Activated T-cell treated with anti-CD3 and anti-CD28 coated beads, Interleukin-2, amount 50 U/mL, for 72 hours (primary cell): ENCODE measurements at regions not wholly inside any gene's neighbourhood (a gene's known extent, or its start where the extent isn't known, plus 50 kb on each side); places are given as distances from the start of the nearest gene placed in this dataset.
"Not testable (repeated sequence)": the region's sequence is repeated elsewhere in the genome, so short reads cannot be mapped to it uniquely, and the experiment has no call there.

Source experiments
- ATAC-seq, 2 donors: fragments of 150-1000 bp; cut with Tn5 transposase; replicated peaks in 1 of 2; 2 replicates each; pipeline ENCODE4 v1.10.0; 2021; ENCODE audit warnings: moderate library complexity in 2 of 2, mild to moderate bottlenecking in 1 of 2
- DNase-seq, 2 donors: peaks; one replicate each; pipeline ENCODE4 v3.0.0; 2021 to 2022; ENCODE audit warnings: mixed read lengths in 1 of 2
- H3K27ac Mint-ChIP-seq: one replicate; pipeline ENCODE4 v1.8.0; 2022; ENCODE audit warnings: mild to moderate bottlenecking, moderate library complexity, mixed read lengths
- H3K27me3 Mint-ChIP-seq: one replicate; pipeline ENCODE4 v1.8.0; 2022; ENCODE audit warnings: low read depth, mixed read lengths
- H3K36me3 Mint-ChIP-seq, 2 donors: one replicate each; pipeline ENCODE4 v1.8.0; 2022; ENCODE audit warnings: mixed read lengths in 2 of 2, mild to moderate bottlenecking in 1 of 2; ENCODE audit not compliant: insufficient read depth in 2 of 2
- H3K4me1 Mint-ChIP-seq: one replicate; pipeline ENCODE4 v1.8.0; 2022; ENCODE audit warnings: low read depth, mixed read lengths
- H3K4me3 Mint-ChIP-seq, 2 donors: one replicate each; pipeline ENCODE4 v1.8.0; 2022; ENCODE audit warnings: mild to moderate bottlenecking in 2 of 2, mixed read lengths in 2 of 2, moderate library complexity in 2 of 2
- H3K9me3 Mint-ChIP-seq, 2 donors: one replicate each; pipeline ENCODE4 v1.8.0; 2022; ENCODE audit warnings: mixed read lengths in 2 of 2

- Mint-ChIP-seq H3K4me1 (no peaks in the 10 kb centered on the region), H3K4me3 (no peak overlapping the region), H3K27ac (no peak overlapping the region), H3K9me3 (peaks cover 0 to 2% of the 10 kb centered on the region in 2 donors), H3K27me3 (no peaks in the 10 kb centered on the region), H3K36me3 (no peaks in the 10 kb centered on the region)
- ATAC-seq, result no peak
- DNase-seq, result no peak
Observed at GRCh38 chr6:8321671-8322404, 113.5 kb downstream of the SLC35B3 start.

GRCh38 chr6:8315154-8315553, 120.2 kb downstream of the SLC35B3 start:
- ATAC-seq, result no peak
- Mint-ChIP-seq H3K4me1 (no peaks in the 10 kb centered on the region), H3K4me3 (no peak overlapping the region)

GRCh38 chr6:8301502-8301901, 133.8 kb downstream of the SLC35B3 start:
- Mint-ChIP-seq H3K4me1 (no peaks in the 10 kb centered on the region), H3K27ac (no peak overlapping the region), H3K9me3 (peaks cover 1 to 2% of the 10 kb centered on the region in 2 donors), H3K36me3 (no peaks in the 10 kb centered on the region), H3K4me3 (no peak overlapping the region), H3K27me3 (peaks cover 5% of the 10 kb centered on the region)
- DNase-seq, result no peak
- no peak for ATAC-seq

More at GRCh38 chr6:8315154-8315553, 120.2 kb downstream of the SLC35B3 start:
- no peak for DNase-seq
- Mint-ChIP-seq H3K36me3 (peaks cover 4 to 7% of the 10 kb centered on the region in 2 donors), H3K27ac (no peak overlapping the region), H3K27me3 (no peaks in the 10 kb centered on the region), H3K9me3 (peaks cover 6 to 9% of the 10 kb centered on the region in 2 donors)

GRCh38 chr6:8299034-8299433, 136.3 kb downstream of the SLC35B3 start:
- no peak for DNase-seq
- no peak for ATAC-seq
- Mint-ChIP-seq H3K27ac (no peak overlapping the region), H3K4me1 (no peaks in the 10 kb centered on the region), H3K9me3 (peaks cover 2 to 4% of the 10 kb centered on the region in 2 donors), H3K36me3 (no peaks in the 10 kb centered on the region), H3K4me3 (no peak overlapping the region), H3K27me3 (peaks cover 5% of the 10 kb centered on the region)

- ATAC-seq, H3K4me1 Mint-ChIP-seq, H3K27me3 Mint-ChIP-seq, H3K9me3 Mint-ChIP-seq, H3K36me3 Mint-ChIP-seq, H3K4me3 Mint-ChIP-seq, H3K27ac Mint-ChIP-seq, DNase-seq: not testable (repeated sequence)
Observed at GRCh38 chr6:8282946-8283345, 152.4 kb downstream of the SLC35B3 start.

GRCh38 chr6:8282380-8282779, 153.0 kb downstream of the SLC35B3 start:
- H3K27me3 Mint-ChIP-seq, result no peaks in the 10 kb centered on the region
- H3K36me3 Mint-ChIP-seq, result no peaks in the 10 kb centered on the region
- H3K4me1 Mint-ChIP-seq, result no peaks in the 10 kb centered on the region
- no peaks in the 10 kb centered on the region for H3K9me3 Mint-ChIP-seq
- no peak for ATAC-seq
- no peak overlapping the region for H3K27ac Mint-ChIP-seq
- DNase-seq, result no peak
- no peak overlapping the region for H3K4me3 Mint-ChIP-seq

- DNase-seq, result no peak
- Mint-ChIP-seq H3K36me3 (no peaks in the 10 kb centered on the region), H3K9me3 (no peaks in the 10 kb centered on the region), H3K27ac (no peak overlapping the region), H3K4me3 (no peak overlapping the region), H3K4me1 (no peaks in the 10 kb centered on the region), H3K27me3 (no peaks in the 10 kb centered on the region)
- no peak for ATAC-seq
Observed at GRCh38 chr6:8279041-8279805, 156.1 kb downstream of the SLC35B3 start.

- Mint-ChIP-seq H3K4me3 (no peak overlapping the region), H3K27ac (no peak overlapping the region), H3K4me1 (no peaks in the 10 kb centered on the region), H3K9me3 (no peaks in the 10 kb centered on the region), H3K27me3 (no peaks in the 10 kb centered on the region), H3K36me3 (no peaks in the 10 kb centered on the region)
- ATAC-seq (no peak), DNase-seq (no peak)
Observed at GRCh38 chr6:8278562-8278961, 156.8 kb downstream of the SLC35B3 start.

- Mint-ChIP-seq H3K4me3 (no peak overlapping the region), H3K9me3 (no peaks in the 10 kb centered on the region), H3K27me3 (no peaks in the 10 kb centered on the region), H3K4me1 (no peaks in the 10 kb centered on the region), H3K36me3 (no peaks in the 10 kb centered on the region), H3K27ac (no peak overlapping the region)
- ATAC-seq (no peak), DNase-seq (no peak)
Observed at GRCh38 chr6:8277769-8278168, 157.6 kb downstream of the SLC35B3 start.

- Mint-ChIP-seq H3K4me1 (no peaks in the 10 kb centered on the region), H3K4me3 (no peak overlapping the region), H3K36me3 (no peaks in the 10 kb centered on the region), H3K27ac (no peak overlapping the region), H3K27me3 (no peaks in the 10 kb centered on the region), H3K9me3 (no peaks in the 10 kb centered on the region)
- no peak for DNase-seq
- ATAC-seq, result no peak
Observed at GRCh38 chr6:8276148-8276547, 159.2 kb downstream of the SLC35B3 start.

- ATAC-seq, result no peak
- Mint-ChIP-seq H3K27me3 (no peaks in the 10 kb centered on the region), H3K27ac (no peak overlapping the region)
Observed at GRCh38 chr6:8275667-8276066, 159.7 kb downstream of the SLC35B3 start.

GRCh38 chr6:8274226-8274625, 161.1 kb downstream of the SLC35B3 start:
- ATAC-seq, result no peak
- H3K9me3 Mint-ChIP-seq, result no peaks in the 10 kb centered on the region
- H3K4me3 Mint-ChIP-seq, result no peak overlapping the region
- H3K4me1 Mint-ChIP-seq, result no peaks in the 10 kb centered on the region
- no peaks in the 10 kb centered on the region for H3K36me3 Mint-ChIP-seq
- no peak for DNase-seq
- peaks cover 5% of the 10 kb centered on the region for H3K27me3 Mint-ChIP-seq
- no peak overlapping the region for H3K27ac Mint-ChIP-seq

More at GRCh38 chr6:8275667-8276066, 159.7 kb downstream of the SLC35B3 start:
- Mint-ChIP-seq H3K9me3 (no peaks in the 10 kb centered on the region), H3K36me3 (no peaks in the 10 kb centered on the region), H3K4me1 (no peaks in the 10 kb centered on the region), H3K4me3 (no peak overlapping the region)
- DNase-seq, result no peak

- no peaks in the 10 kb centered on the region for H3K36me3 Mint-ChIP-seq
- no peak overlapping the region for H3K4me3 Mint-ChIP-seq
- H3K27ac Mint-ChIP-seq, result no peak overlapping the region
- ATAC-seq, result no peak
- H3K9me3 Mint-ChIP-seq, result peaks cover 0 to 1% of the 10 kb centered on the region in 2 donors
- H3K4me1 Mint-ChIP-seq, result no peaks in the 10 kb centered on the region
- no peak for DNase-seq
- H3K27me3 Mint-ChIP-seq, result peaks cover 14% of the 10 kb centered on the region
Observed at GRCh38 chr6:8269872-8270454, 165.4 kb downstream of the SLC35B3 start.
